OCI-LY3 (cell line): ENCODE measurements at regions not wholly inside any gene's neighbourhood (a gene's known extent, or its start where the extent isn't known, plus 50 kb on each side); places are given as distances from the start of the nearest gene placed in this dataset.

Experiments used
- CTCF ChIP-seq: fragments of 200-600, 300-600 bp; sonication (generic); IDR thresholded peaks from 2 replicates; pipeline ENCODE4 v1.5.1; 2014; ENCODE audit warnings: antibody characterized with exemption, low read length, low read depth
- EZH2phosphoT487 ChIP-seq: fragments of 200-600 bp; shearing (Covaris generic); IDR thresholded peaks from 2 replicates; pipeline ENCODE4 v1.6.1; 2018; ENCODE audit warnings: antibody characterized with exemption, mixed run types, low read depth

- TF ChIP-seq CTCF (no peak), EZH2phosphoT487 (no peak)
These were observed 314.2 kb upstream of the POU3F1 start for GRCh38 chr1:38360807-38361206.
